ENCODE measurements at regions not wholly inside any gene's neighbourhood (a gene's known extent, or its start where the extent isn't known, plus 50 kb on each side); places are given as distances from the start of the nearest gene placed in this dataset.

DNA sequence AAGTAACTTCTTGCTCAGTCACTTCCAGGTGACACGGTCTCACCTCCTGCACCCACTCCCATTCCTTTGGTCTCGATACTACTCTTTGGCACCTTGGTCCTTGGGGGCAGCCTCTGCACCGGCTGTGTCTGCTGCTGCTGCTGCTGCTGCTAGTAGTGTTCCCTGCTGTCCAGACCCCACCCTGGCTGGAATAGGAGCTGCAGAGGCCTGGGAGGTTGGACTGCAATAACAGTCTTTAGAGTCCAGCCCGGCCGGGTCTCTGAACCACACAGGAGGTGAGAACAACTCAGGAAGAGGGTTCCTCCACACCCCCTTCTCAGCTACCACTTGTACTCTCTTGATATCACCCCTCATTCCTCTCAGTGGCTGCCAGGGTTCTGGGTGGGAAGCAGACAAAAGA, 231.1 kb upstream of the NLRP1 start:
- H2BK5ac ChIP-seq (ENCODE audit: low read depth, low read length, poor library complexity, severe bottlenecking), result no peak overlapping the region
- no peak overlapping the region for H2BK20ac ChIP-seq (ENCODE audit: low read depth, low read length)
- no peak overlapping the region for H2BK120ac ChIP-seq (ENCODE audit: low read depth, low read length)
- no peak overlapping the region for H4K91ac ChIP-seq (ENCODE audit: insufficient read depth, low read depth, low read length)
- H2AK5ac ChIP-seq (ENCODE audit: low read depth, low read length), result no peak overlapping the region
- ChIA-PET CTCF (no interaction called here), POLR2A (ENCODE audit: unreplicated experiment) (no interaction called here)
- H4K20me1 ChIP-seq (ENCODE audit: insufficient read depth, low read length), result no peaks in the 10 kb centered on the region
- H3K9me1 ChIP-seq (ENCODE audit: insufficient read depth, low read length), result no peaks in the 10 kb centered on the region
- no peak for ATAC-seq (ENCODE audit: low read depth)
- no TSS peak for BruUV-seq (replicated peaks)
- H3K9me3 ChIP-seq (ENCODE audit: control insufficient read depth, insufficient read depth, low read length), result peaks cover 4% of the 10 kb centered on the region; the same call in 1 of the 2 replicates
- H2AK9ac ChIP-seq (replicated peaks; ENCODE audit: low read depth, low read length, poor library complexity), result no peak overlapping the region
- dilution Hi-C loops (cut with HindIII; ENCODE audit: low sequenced_read_pairs, unreplicated experiment) (no loop called here), intact Hi-C loops (cut with micrococcal nuclease) (no loop called here), in situ Hi-C loops (cut with MboI; ENCODE audit: low sequenced_read_pairs) (no loop called here)
- H3K18ac ChIP-seq (ENCODE audit: low read depth, low read length), result no peak overlapping the region
- no peak overlapping the region for H4K5ac ChIP-seq (ENCODE audit: low read depth, low read length)
- no peak overlapping the region for H3K4ac ChIP-seq (ENCODE audit: low read depth, low read length)
- WGBS, 2 experiments (ENCODE audit: extremely low coverage in 2 of 2, insufficient read length in 1 of 2), result 77% methylated on average over 3 of the region's 5 CpGs; no CpG with 5 or more reads in 1 of the 2 experiments
- H3K4me1 ChIP-seq (ENCODE audit: control insufficient read depth, insufficient read depth, low read length), result no peaks in the 10 kb centered on the region
- no peak overlapping the region for H3K27ac ChIP-seq (ENCODE audit: insufficient read depth, low read length)
- no peak overlapping the region for H3K4me2 ChIP-seq (ENCODE audit: low read depth, low read length)
- H3K9ac ChIP-seq (ENCODE audit: low read depth, low read length), result no peak overlapping the region
- no peak for TF ChIP-seq CHD1 (IDR thresholded peaks at IDR 0.05; ENCODE audit: low read depth, low read length)
- TF ChIP-seq, protein P1, sequence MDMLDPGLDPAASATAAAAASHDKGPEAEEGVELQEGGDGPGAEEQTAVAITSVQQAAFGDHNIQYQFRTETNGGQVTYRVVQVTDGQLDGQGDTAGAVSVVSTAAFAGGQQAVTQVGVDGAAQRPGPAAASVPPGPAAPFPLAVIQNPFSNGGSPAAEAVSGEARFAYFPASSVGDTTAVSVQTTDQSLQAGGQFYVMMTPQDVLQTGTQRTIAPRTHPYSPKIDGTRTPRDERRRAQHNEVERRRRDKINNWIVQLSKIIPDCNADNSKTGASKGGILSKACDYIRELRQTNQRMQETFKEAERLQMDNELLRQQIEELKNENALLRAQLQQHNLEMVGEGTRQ (IDR thresholded peaks at IDR 0.05; ENCODE audit: low read depth, low read length), result no peak
- no peak for TF ChIP-seq POLR2A (IDR thresholded peaks at IDR 0.05; ENCODE audit: low read depth, low read length)
- TF ChIP-seq BHLHE40 (IDR thresholded peaks at IDR 0.05; ENCODE audit: low read depth, low read length), result no peak
- TF ChIP-seq FOS (IDR thresholded peaks at IDR 0.05; ENCODE audit: low read depth, low read length), result no peak
- no peak for TF ChIP-seq MAFK (IDR thresholded peaks at IDR 0.05; ENCODE audit: low read depth, low read length)
- TF ChIP-seq, protein P2, sequence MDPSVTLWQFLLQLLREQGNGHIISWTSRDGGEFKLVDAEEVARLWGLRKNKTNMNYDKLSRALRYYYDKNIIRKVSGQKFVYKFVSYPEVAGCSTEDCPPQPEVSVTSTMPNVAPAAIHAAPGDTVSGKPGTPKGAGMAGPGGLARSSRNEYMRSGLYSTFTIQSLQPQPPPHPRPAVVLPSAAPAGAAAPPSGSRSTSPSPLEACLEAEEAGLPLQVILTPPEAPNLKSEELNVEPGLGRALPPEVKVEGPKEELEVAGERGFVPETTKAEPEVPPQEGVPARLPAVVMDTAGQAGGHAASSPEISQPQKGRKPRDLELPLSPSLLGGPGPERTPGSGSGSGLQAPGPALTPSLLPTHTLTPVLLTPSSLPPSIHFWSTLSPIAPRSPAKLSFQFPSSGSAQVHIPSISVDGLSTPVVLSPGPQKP (IDR thresholded peaks at IDR 0.05; ENCODE audit: borderline replicate concordance, low read depth, low read length), result no peak
- TF ChIP-seq RAD21 (IDR thresholded peaks at IDR 0.05; ENCODE audit: low read length), result no peak
- no peak for TF ChIP-seq CEBPB (IDR thresholded peaks at IDR 0.05; ENCODE audit: low read depth, low read length)
- no peak for TF ChIP-seq MAZ (IDR thresholded peaks at IDR 0.05; ENCODE audit: borderline replicate concordance, low read depth, low read length)
- no peak for TF ChIP-seq MXI1 (IDR thresholded peaks at IDR 0.05; ENCODE audit: borderline replicate concordance, low read depth, low read length)
- TF ChIP-seq SMC3 (IDR thresholded peaks at IDR 0.05; ENCODE audit: low read depth, low read length), result no peak
- no peak for TF ChIP-seq RFX5 (IDR thresholded peaks at IDR 0.05; ENCODE audit: low read depth, low read length)
- no peak for TF ChIP-seq RCOR1 (IDR thresholded peaks at IDR 0.05; ENCODE audit: insufficient replicate concordance, low read length)
- TF ChIP-seq NFE2L2 (IDR thresholded peaks at IDR 0.05; ENCODE audit: low read depth, low read length), result no peak
- TF ChIP-seq CTCF (conservative IDR thresholded peaks at IDR 0.05; ENCODE audit: low read depth, low read length), result no peak
- H2AFZ ChIP-seq (replicated peaks; ENCODE audit: low read length, poor library complexity), result no peak overlapping the region
- H3K56ac ChIP-seq (ENCODE audit: extremely low read depth, insufficient read depth, low read length), result no peak overlapping the region
- H3K14ac ChIP-seq (replicated peaks; ENCODE audit: low read depth, low read length), result no peak overlapping the region
- no peak for DNase-seq
- no peaks in the 10 kb centered on the region for H3K79me1 ChIP-seq (ENCODE audit: low read depth in 1 of 2, low read length in 2 of 2)
- no peak overlapping the region for H3K23ac ChIP-seq (ENCODE audit: low read depth, low read length)
- peaks cover 1% of the 10 kb centered on the region for H3K27me3 ChIP-seq (ENCODE audit: control insufficient read depth, insufficient read depth, low read length)
- H3K36me3 ChIP-seq (ENCODE audit: control insufficient read depth, insufficient read depth, low read length), result no peaks in the 10 kb centered on the region
- H3K4me3 ChIP-seq (ENCODE audit: insufficient read depth, low read depth, low read length), result no peak overlapping the region
- no peak overlapping the region for H2BK15ac ChIP-seq (ENCODE audit: low read depth, low read length)
- H4K8ac ChIP-seq (ENCODE audit: low read depth in 2 of 2, low read length in 2 of 2), result no peak overlapping the region
